Hematopoietic multipotent progenitor cell treated with erythropoietin and hydrocortisone succinate and interleukin-3 and kit ligand, for 17 days (in vitro differentiated cells): ENCODE measurements at regions not wholly inside any gene's neighbourhood (a gene's known extent, or its start where the extent isn't known, plus 50 kb on each side); places are given as distances from the start of the nearest gene placed in this dataset.
"Not testable (repeated sequence)": the region's sequence is repeated elsewhere in the genome, so short reads cannot be mapped to it uniquely, and the experiment has no call there.

Experiments
- DNase-seq: peaks from one replicate; pipeline ENCODE4 v3.0.0-alpha.2; 2015; ENCODE audit warnings: low spot score

- DNase-seq, result no peak
These were observed 97.6 kb upstream of the SCAF11 start for GRCh38 chr12:46087916-46088439.

GRCh38 chr12:46084666-46085631 lies 94.6 kb upstream of the SCAF11 start:
- no peak for DNase-seq

GRCh38 chr12:46082490-46083200 lies 92.3 kb upstream of the SCAF11 start:
- DNase-seq, result no peak

GRCh38 chr12:46073321-46073720 lies 82.9 kb upstream of the SCAF11 start:
- no peak for DNase-seq

GRCh38 chr12:46071769-46072624 lies 81.6 kb upstream of the SCAF11 start:
- DNase-seq, result peak; percentile 60

GRCh38 chr12:46071335-46071734 lies 81.0 kb upstream of the SCAF11 start:
- DNase-seq, result no peak

- DNase-seq, result no peak
These were observed 76.7 kb upstream of the SCAF11 start for GRCh38 chr12:46067094-46067493.

GRCh38 chr12:46065412-46066166 lies 75.2 kb upstream of the SCAF11 start:
- DNase-seq, result no peak

GRCh38 chr12:46064548-46064947 lies 74.2 kb upstream of the SCAF11 start:
- DNase-seq, result no peak

- DNase-seq, result not testable (repeated sequence)
These were observed 68.3 kb upstream of the SCAF11 start for GRCh38 chr12:46058697-46059096.

GRCh38 chr12:46050805-46051204 lies 60.4 kb upstream of the SCAF11 start:
- DNase-seq, result no peak

GRCh38 chr12:46049665-46050064 lies 59.3 kb upstream of the SCAF11 start:
- no peak for DNase-seq

- no peak for DNase-seq
These were observed 56.1 kb upstream of the SCAF11 start for GRCh38 chr12:46046436-46046835.

- no peak for DNase-seq
These were observed 53.7 kb upstream of the SCAF11 start for GRCh38 chr12:46043972-46044520.
